ENCODE measurements at regions not wholly inside any gene's neighbourhood (a gene's known extent, or its start where the extent isn't known, plus 50 kb on each side); places are given as distances from the start of the nearest gene placed in this dataset.

DNA sequence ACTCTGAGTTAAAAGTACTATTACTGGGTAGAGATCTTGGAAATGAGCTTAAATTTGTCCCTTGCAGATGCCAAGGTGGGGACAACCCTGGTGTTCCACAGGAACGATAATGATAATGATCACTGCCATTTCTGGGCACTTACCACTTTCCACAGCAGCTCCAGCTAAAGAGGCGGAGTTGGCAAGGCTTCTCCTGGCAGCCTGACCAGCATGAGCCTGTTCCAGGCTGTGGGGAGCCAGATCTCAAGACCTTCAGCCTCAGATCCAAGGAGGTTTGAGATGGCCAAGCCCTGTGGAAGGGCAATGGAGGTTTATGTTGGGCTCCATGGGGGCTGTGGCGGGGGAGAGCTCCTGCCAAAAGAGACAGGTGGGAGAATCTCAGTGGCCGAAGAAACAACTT lies 244.9 kb upstream of the MVB12B start:
- Histone ChIP-seq H2BK15ac (ENCODE audit: low read length) (no peak overlapping the region), H3K56ac (replicated peaks; ENCODE audit: insufficient read length, low read depth, low read length) (no peak overlapping the region), H3K4me1 (replicated peaks in 1 of 4; ENCODE audit: control insufficient read depth in 3 of 4, insufficient read depth in 4 of 4, low read length in 3 of 4) (no peaks in the 10 kb centered on the region), H3K27me3 (replicated peaks in 1 of 4; ENCODE audit: control insufficient read depth in 3 of 4, extremely low read depth in 1 of 4, insufficient read depth in 3 of 4, low read length in 3 of 4) (no peaks in the 10 kb centered on the region), H3K23ac (ENCODE audit: insufficient read length) (no peak overlapping the region), H4K8ac (ENCODE audit: extremely low read depth, insufficient read depth, low read length) (no peak overlapping the region), H2AK5ac (ENCODE audit: low read depth, low read length) (no peak overlapping the region), H2BK20ac (ENCODE audit: low read length) (no peak overlapping the region), H3K4me2 (ENCODE audit: insufficient read depth in 1 of 2, low read depth in 2 of 2, low read length in 2 of 2) (no peak overlapping the region), H3K23me2 (ENCODE audit: low read depth, low read length) (no peaks in the 10 kb centered on the region), H3K4me3 (ENCODE audit: extremely low read depth in 1 of 4, insufficient read depth in 2 of 4, low read depth in 3 of 4, low read length in 4 of 4) (no peak overlapping the region), H4K5ac (ENCODE audit: insufficient read length, low read depth, low read length) (no peak overlapping the region), H3K9ac (replicated peaks in 1 of 4; ENCODE audit: extremely low read depth in 1 of 4, low read depth in 3 of 4, low read length in 3 of 4) (no peak overlapping the region), H3K18ac (ENCODE audit: extremely low read depth, low read length) (no peak overlapping the region), H3K79me2 (ENCODE audit: control insufficient read depth in 1 of 2, insufficient read depth in 2 of 2, low read length in 2 of 2) (no peaks in the 10 kb centered on the region), H3K9me3 (ENCODE audit: insufficient read depth in 2 of 2, low read depth in 1 of 2, low read length in 1 of 2) (peaks cover 0 to 2% of the 10 kb centered on the region in 2 experiments; a peak in 1 of 4 replicates), H2BK5ac (ENCODE audit: low read depth, low read length) (no peak overlapping the region), H3K79me1 (ENCODE audit: low read depth, low read length) (no peaks in the 10 kb centered on the region), H3K4ac (replicated peaks; ENCODE audit: insufficient read length, low read depth, low read length) (no peak overlapping the region), H4K91ac (replicated peaks; ENCODE audit: insufficient read length, low read length) (no peak overlapping the region), H3K36me3 (ENCODE audit: control insufficient read depth in 2 of 4, insufficient read depth in 4 of 4, low read length in 3 of 4) (no peaks in the 10 kb centered on the region), H3K27ac (ENCODE audit: low read depth, low read length) (no peak overlapping the region), H2AFZ (ENCODE audit: low read length) (no peak overlapping the region), H3K14ac (ENCODE audit: insufficient read length) (no peak overlapping the region), H2BK12ac (ENCODE audit: low read depth, low read length) (no peak overlapping the region), H4K20me1 (replicated peaks in 1 of 2; ENCODE audit: control insufficient read depth in 1 of 2, insufficient read depth in 2 of 2, low read length in 2 of 2) (peaks cover 0 to 2% of the 10 kb centered on the region in 2 experiments), H2BK120ac (replicated peaks; ENCODE audit: low read depth, low read length) (no peak overlapping the region)
- no peak for FAIRE-seq
- no peak for TF ChIP-seq EP300 (IDR thresholded peaks at IDR 0.05; ENCODE audit: borderline replicate concordance in 1 of 2, low read depth in 2 of 2, low read length in 2 of 2)
- no peak for TF ChIP-seq CEBPB (IDR thresholded peaks at IDR 0.05; ENCODE audit: low read depth, low read length)
- no peak for TF ChIP-seq POU5F1 (IDR thresholded peaks at IDR 0.05; ENCODE audit: low read depth, low read length)
- TF ChIP-seq POLR2AphosphoS5 (IDR thresholded peaks at IDR 0.05; ENCODE audit: low read depth, low read length): no peak
- TF ChIP-seq YY1 (IDR thresholded peaks at IDR 0.05; ENCODE audit: low read depth, low read length): no peak
- TF ChIP-seq, protein P1, sequence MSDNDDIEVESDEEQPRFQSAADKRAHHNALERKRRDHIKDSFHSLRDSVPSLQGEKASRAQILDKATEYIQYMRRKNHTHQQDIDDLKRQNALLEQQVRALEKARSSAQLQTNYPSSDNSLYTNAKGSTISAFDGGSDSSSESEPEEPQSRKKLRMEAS (IDR thresholded peaks at IDR 0.05): no peak
- no peak for TF ChIP-seq NANOG (IDR thresholded peaks at IDR 0.05; ENCODE audit: insufficient read depth, low read depth, low read length, poor library complexity, severe bottlenecking)
- no peak for TF ChIP-seq RAD21 (IDR thresholded peaks at IDR 0.05 in 1 of 2, conservative IDR thresholded peaks at IDR 0.05 in 1 of 2; ENCODE audit: low read depth in 2 of 2, low read length in 2 of 2)
- ChIA-PET POLR2A (ENCODE audit: partially characterized antibody) (no interaction called here), CTCF (ENCODE audit: partially characterized antibody) (interaction anchor here (0.7 to 1.3 kb wide), 3 partner anchors 10 to 11 kb away, joined by 3 to 4 read pairs (median 3); no protein-coding TSS in a partner anchor)
- DNase-seq (ENCODE audit: low read depth in 1 of 2, low spot score in 2 of 2): no peak
- 79% methylated on average over 4 of the region's 4 CpGs; no CpG with 5 or more reads in 1 of the 2 experiments for WGBS, 2 experiments (ENCODE audit: extremely low coverage in 1 of 2, insufficient coverage in 1 of 2, insufficient read length in 1 of 2, insufficient replicate concordance in 2 of 2, low coverage in 1 of 2, low lambda C conversion rate in 2 of 2, missing lambda C conversion rate in 1 of 2)
